Liver (tissue), 3 donors: ENCODE measurements at regions not wholly inside any gene's neighbourhood (a gene's known extent, or its start where the extent isn't known, plus 50 kb on each side); places are given as distances from the start of the nearest gene placed in this dataset.

Source experiments
- CTCF ChIP-seq: fragments of 150-350 bp; IDR thresholded peaks from 2 replicates; pipeline ENCODE4 v1.5.1; 2017; ENCODE audit warnings: improper control_type of control experiment, low read depth, low read length; ENCODE audit not compliant: missing input control
- RAD21 ChIP-seq, 2 donors: IDR thresholded peaks; 2 replicates each; pipeline ENCODE4 v1.6.1; 2016; ENCODE audit warnings: antibody characterized with exemption in 2 of 2, mild to moderate bottlenecking in 2 of 2
- REST ChIP-seq: IDR thresholded peaks from 2 replicates; pipeline ENCODE4 v1.6.1; 2016; ENCODE audit warnings: antibody characterized with exemption, mild to moderate bottlenecking
- SP1 ChIP-seq: IDR thresholded peaks from 2 replicates; pipeline ENCODE4 v1.6.1; 2018; ENCODE audit warnings: antibody characterized with exemption, mild to moderate bottlenecking
- YY1 ChIP-seq: IDR thresholded peaks from 2 replicates; pipeline ENCODE4 v1.6.1; 2016; ENCODE audit warnings: antibody characterized with exemption, mild to moderate bottlenecking
- donor health status: healthy.
- donor health status: healthy.

- no peak for TF ChIP-seq SP1
- TF ChIP-seq CTCF = no peak
- TF ChIP-seq RAD21 (IDR thresholded peaks at IDR 0.05) = no peak
- TF ChIP-seq REST = no peak
- TF ChIP-seq YY1 = no peak
Measured at GRCh38 chr9:80085668-80086067, 513.9 kb downstream of the TLE4 start.
